ENCODE measurements at regions not wholly inside any gene's neighbourhood (a gene's known extent, or its start where the extent isn't known, plus 50 kb on each side); places are given as distances from the start of the nearest gene placed in this dataset.

DNA sequence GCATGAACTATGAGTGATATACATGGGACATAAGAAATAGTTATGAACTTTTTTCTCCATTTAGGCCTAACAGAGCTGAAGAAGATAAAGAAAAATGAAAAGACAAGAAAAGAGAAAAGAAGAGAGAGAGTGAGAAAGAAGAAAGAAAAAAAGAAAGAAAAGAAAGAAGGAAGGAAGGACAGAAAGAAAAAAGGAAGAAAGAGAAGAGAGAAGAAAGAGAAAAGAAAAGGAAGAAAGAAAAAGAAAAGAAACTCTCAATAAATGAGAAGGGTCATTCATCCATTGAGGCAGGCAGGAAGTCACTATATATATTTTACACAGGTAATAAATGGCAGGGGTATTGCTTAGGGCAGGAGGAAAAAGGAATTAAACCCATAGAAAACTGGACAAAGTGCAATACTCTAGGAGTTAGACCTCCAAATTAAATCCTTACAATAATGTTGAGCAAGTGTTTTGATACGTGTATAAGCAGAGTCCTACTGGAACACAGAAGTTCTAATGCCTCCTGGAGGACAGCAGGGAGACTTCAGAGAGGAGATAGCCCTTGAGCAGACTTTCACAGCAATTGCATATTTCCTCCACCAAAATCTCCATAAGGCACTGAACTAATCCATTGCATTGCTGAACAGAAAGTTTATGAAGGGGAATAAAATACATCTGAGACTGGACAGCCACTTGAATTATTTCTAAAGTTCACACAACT is 86.4 kb upstream of the TENT5A start:
- no peaks in the 10 kb centered on the region for H3K4me1 ChIP-seq (ENCODE audit: control insufficient read depth, insufficient read depth, low read length)
- H3K36me3 ChIP-seq (ENCODE audit: control insufficient read depth, insufficient read depth, low read length), result no peaks in the 10 kb centered on the region
- H3K9me3 ChIP-seq (ENCODE audit: control insufficient read depth, insufficient read depth, low read depth, low read length), result no peaks in the 10 kb centered on the region
- H3K27ac ChIP-seq (ENCODE audit: low read depth, low read length), result no peak overlapping the region
- no peaks in the 10 kb centered on the region for H3K27me3 ChIP-seq (ENCODE audit: control insufficient read depth, insufficient read depth, low read length)
- no peak overlapping the region for H3K9ac ChIP-seq (ENCODE audit: low read length)
- H3K4me3 ChIP-seq (ENCODE audit: low read depth, low read length), result no peak overlapping the region

DNA sequence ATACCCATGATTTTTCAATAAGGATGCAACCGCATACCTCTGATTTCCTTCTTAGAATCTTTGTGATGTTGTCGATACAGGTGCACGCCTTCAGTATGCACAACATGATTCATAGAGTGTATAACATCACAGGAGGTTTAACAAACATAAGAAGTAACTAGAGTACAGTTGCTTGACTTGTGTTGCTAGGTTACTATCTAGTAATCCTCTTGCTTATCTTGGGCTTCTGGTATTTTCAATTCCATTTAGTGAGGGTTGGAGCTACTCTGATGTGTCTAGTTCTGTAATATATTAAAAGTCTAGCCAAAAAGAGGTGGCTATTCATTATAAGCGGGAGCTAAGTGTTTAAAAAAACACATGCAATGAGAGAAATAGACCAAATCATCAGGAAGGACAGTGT is 85.5 kb upstream of the TENT5A start:
- H3K27ac ChIP-seq (ENCODE audit: low read depth, low read length), result no peak overlapping the region
- no peaks in the 10 kb centered on the region for H3K9me3 ChIP-seq (ENCODE audit: control insufficient read depth, insufficient read depth, low read depth, low read length)
- no peaks in the 10 kb centered on the region for H3K4me1 ChIP-seq (ENCODE audit: control insufficient read depth, insufficient read depth, low read length)
- H3K27me3 ChIP-seq (ENCODE audit: control insufficient read depth, insufficient read depth, low read length), result no peaks in the 10 kb centered on the region
- H3K36me3 ChIP-seq (ENCODE audit: control insufficient read depth, insufficient read depth, low read length), result no peaks in the 10 kb centered on the region
- H3K9ac ChIP-seq (ENCODE audit: low read length), result no peak overlapping the region
- no peak overlapping the region for H3K4me3 ChIP-seq (ENCODE audit: low read depth, low read length)

DNA sequence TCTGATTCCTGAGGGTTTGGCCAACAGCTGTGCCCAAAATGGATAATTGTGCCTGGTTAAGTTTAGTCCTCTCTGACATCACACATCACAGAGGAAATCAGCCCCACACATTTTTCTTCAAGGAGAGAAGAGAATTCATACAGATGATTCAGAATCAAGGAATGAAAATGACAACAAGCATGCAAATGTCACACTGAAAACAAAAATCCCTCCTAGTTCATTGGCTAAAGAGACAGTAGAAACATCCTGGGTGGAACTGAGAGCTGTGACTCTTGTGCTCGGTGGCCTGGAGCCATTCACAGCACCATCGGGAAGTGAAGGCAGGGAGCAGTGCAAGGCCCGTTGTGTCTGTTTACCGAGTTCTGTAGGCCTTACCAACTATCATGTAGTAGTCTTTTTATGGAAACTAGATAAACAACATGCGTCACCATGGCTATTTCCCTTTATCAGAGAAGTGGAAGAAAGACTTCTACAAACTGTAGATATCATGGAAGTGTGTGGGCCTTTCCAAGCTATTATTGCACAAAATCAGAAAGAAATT is 81.7 kb upstream of the TENT5A start:
- H3K9ac ChIP-seq (ENCODE audit: low read length), result no peak overlapping the region
- H3K4me3 ChIP-seq (ENCODE audit: low read depth, low read length), result no peak overlapping the region
- H3K27me3 ChIP-seq (ENCODE audit: control insufficient read depth, insufficient read depth, low read length), result no peaks in the 10 kb centered on the region
- no peak overlapping the region for H3K27ac ChIP-seq (ENCODE audit: low read depth, low read length)
- H3K9me3 ChIP-seq (ENCODE audit: control insufficient read depth, insufficient read depth, low read depth, low read length), result no peaks in the 10 kb centered on the region
- no peaks in the 10 kb centered on the region for H3K4me1 ChIP-seq (ENCODE audit: control insufficient read depth, insufficient read depth, low read length)
- no peaks in the 10 kb centered on the region for H3K36me3 ChIP-seq (ENCODE audit: control insufficient read depth, insufficient read depth, low read length)

DNA sequence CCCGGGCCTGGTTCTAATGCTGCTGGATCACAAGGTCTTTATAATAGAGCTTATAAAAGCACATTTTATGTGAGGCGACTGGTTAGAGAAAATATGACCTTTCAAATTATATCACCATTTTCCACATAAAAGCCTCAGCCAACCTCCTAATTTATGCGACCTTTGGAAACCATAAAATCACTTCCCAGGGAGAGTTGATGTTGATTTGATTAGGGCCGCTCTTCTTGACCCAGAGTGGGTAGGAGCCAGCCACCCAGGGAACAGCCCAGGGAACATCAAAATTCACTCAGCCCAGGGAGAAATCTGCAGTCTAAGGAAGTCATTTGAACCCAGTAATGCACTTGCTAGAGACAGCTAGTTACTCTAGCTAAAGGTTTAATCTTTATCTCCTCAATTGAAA is 79.8 kb upstream of the TENT5A start:
- Histone ChIP-seq H3K27ac (ENCODE audit: low read depth, low read length) (no peak overlapping the region), H3K9me3 (ENCODE audit: control insufficient read depth, insufficient read depth, low read depth, low read length) (no peaks in the 10 kb centered on the region), H3K36me3 (ENCODE audit: control insufficient read depth, insufficient read depth, low read length) (no peaks in the 10 kb centered on the region), H3K27me3 (ENCODE audit: control insufficient read depth, insufficient read depth, low read length) (no peaks in the 10 kb centered on the region), H3K4me1 (ENCODE audit: control insufficient read depth, insufficient read depth, low read length) (no peaks in the 10 kb centered on the region), H3K4me3 (ENCODE audit: low read depth, low read length) (no peak overlapping the region), H3K9ac (ENCODE audit: low read length) (no peak overlapping the region)

DNA sequence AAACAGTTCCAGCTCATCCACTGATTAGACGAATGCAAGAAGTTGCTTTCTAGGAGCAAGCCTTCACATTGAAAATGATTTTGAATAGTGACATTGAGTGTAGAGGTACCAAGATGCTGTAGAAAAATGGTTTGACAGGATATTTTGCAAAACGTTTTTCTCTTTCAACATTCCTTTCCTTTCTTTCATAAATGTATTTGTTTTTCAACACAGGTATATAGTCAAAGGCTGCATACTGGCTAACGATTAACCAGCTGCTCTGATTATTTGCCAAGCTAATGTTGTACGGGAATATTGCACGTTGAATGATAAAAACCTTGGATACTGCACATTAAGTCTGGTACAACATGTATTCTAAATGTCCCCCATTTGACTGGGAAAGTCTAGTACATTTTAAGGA is 78.8 kb upstream of the TENT5A start:
- Histone ChIP-seq H3K4me3 (ENCODE audit: low read depth, low read length) (no peak overlapping the region), H3K27me3 (ENCODE audit: control insufficient read depth, insufficient read depth, low read length) (no peaks in the 10 kb centered on the region), H3K4me1 (ENCODE audit: control insufficient read depth, insufficient read depth, low read length) (no peaks in the 10 kb centered on the region), H3K9me3 (ENCODE audit: control insufficient read depth, insufficient read depth, low read depth, low read length) (no peaks in the 10 kb centered on the region), H3K36me3 (ENCODE audit: control insufficient read depth, insufficient read depth, low read length) (no peaks in the 10 kb centered on the region), H3K27ac (ENCODE audit: low read depth, low read length) (no peak overlapping the region), H3K9ac (ENCODE audit: low read length) (no peak overlapping the region)

DNA sequence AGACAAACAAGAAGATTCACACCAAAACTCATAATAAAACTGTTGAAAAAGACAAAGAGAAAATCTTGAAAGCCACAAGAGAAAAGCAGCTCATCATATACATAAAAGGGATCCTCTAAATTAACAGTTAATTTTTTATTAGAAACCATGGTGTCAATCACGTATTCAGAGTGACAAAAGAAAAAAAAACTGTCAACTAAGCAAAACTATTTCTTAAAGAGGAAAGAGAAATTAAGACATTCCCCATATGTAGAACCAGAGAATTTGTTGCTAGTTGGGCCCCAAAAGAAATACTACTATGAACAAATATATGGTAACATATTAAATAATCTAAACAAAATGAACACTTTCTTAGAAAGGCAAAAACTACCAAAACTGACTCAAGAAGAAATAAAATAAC is 74.3 kb upstream of the TENT5A start:
- Histone ChIP-seq H3K4me1 (ENCODE audit: control insufficient read depth, insufficient read depth, low read length) (no peaks in the 10 kb centered on the region), H3K27ac (ENCODE audit: low read depth, low read length) (no peak overlapping the region), H3K9me3 (ENCODE audit: control insufficient read depth, insufficient read depth, low read depth, low read length) (no peaks in the 10 kb centered on the region)

DNA sequence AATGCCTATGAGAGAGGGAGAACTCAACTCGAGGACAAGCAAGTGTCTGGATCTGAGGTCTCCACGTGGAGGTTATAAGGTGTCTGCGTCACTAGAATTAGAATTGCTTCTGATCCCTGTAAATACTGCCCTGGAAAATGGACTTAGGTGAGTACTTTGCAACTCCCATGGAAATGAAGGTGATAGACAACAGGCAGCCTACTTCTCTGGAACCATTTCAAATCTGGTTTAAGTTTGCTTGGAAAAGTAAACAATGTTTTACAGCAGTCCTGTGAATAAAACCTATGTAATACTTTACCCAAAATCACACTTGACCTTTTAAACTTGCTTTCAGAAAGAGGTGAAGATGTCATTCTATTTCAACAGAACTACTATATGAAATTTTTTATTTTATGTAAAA is 70.1 kb upstream of the TENT5A start:
- no peak overlapping the region for H3K27ac ChIP-seq (ENCODE audit: low read depth, low read length)
- no peak overlapping the region for H3K9ac ChIP-seq (ENCODE audit: low read length)
- H3K4me1 ChIP-seq (ENCODE audit: control insufficient read depth, insufficient read depth, low read length), result no peaks in the 10 kb centered on the region
- no peaks in the 10 kb centered on the region for H3K36me3 ChIP-seq (ENCODE audit: control insufficient read depth, insufficient read depth, low read length)
- no peak overlapping the region for H3K4me3 ChIP-seq (ENCODE audit: low read depth, low read length)
- H3K9me3 ChIP-seq (ENCODE audit: control insufficient read depth, insufficient read depth, low read depth, low read length), result no peaks in the 10 kb centered on the region
- H3K27me3 ChIP-seq (ENCODE audit: control insufficient read depth, insufficient read depth, low read length), result no peaks in the 10 kb centered on the region

More for the DNA sequence above, 74.3 kb upstream of the TENT5A start:
- Histone ChIP-seq H3K9ac (ENCODE audit: low read length) (no peak overlapping the region), H3K27me3 (ENCODE audit: control insufficient read depth, insufficient read depth, low read length) (no peaks in the 10 kb centered on the region), H3K4me3 (ENCODE audit: low read depth, low read length) (no peak overlapping the region), H3K36me3 (ENCODE audit: control insufficient read depth, insufficient read depth, low read length) (no peaks in the 10 kb centered on the region)

DNA sequence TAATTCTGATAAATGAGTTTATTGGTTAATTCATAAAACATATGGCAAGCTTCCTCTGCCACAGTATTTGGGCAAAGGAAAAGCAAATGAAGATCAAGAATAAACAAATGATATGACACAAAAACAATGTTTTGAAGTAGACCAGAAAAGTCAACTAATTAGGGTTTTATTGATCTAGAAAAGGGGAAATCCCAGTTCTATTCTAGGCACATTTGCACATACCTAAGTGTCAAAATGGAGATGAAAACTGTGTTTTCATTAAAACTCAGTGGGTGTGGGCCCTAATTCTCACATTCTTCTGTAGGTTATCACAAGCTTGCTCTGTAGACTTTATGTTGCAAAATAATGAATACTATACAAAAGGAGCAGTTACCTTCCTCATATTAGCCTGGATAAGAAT is 69.0 kb upstream of the TENT5A start:
- H3K9ac ChIP-seq (ENCODE audit: low read length), result no peak overlapping the region
- no peak overlapping the region for H3K4me3 ChIP-seq (ENCODE audit: low read depth, low read length)
- no peaks in the 10 kb centered on the region for H3K36me3 ChIP-seq (ENCODE audit: control insufficient read depth, insufficient read depth, low read length)
- no peaks in the 10 kb centered on the region for H3K4me1 ChIP-seq (ENCODE audit: control insufficient read depth, insufficient read depth, low read length)
- H3K27ac ChIP-seq (ENCODE audit: low read depth, low read length), result no peak overlapping the region
- H3K27me3 ChIP-seq (ENCODE audit: control insufficient read depth, insufficient read depth, low read length), result no peaks in the 10 kb centered on the region
- H3K9me3 ChIP-seq (ENCODE audit: control insufficient read depth, insufficient read depth, low read depth, low read length), result no peaks in the 10 kb centered on the region

DNA sequence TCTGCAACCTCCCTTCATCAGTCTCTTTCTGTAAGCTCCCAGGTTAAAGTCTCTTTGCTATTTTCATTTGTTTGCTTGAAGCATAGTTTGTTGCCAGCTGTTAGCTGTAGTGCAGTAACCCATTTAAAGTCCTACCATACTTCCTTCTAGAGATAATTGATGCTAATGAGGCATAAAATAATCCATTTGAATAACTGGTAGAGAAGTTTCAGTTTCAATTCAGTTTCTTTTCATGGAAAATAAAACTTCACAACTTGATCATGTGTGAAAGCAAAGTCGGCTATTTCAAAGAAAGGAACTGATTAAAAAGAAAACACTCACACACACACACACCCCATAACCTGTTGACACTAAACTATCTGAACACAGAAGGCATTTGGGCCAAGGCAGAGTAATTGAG is 68.5 kb upstream of the TENT5A start:
- H3K4me3 ChIP-seq (ENCODE audit: low read depth, low read length), result no peak overlapping the region
- no peaks in the 10 kb centered on the region for H3K27me3 ChIP-seq (ENCODE audit: control insufficient read depth, insufficient read depth, low read length)
- H3K36me3 ChIP-seq (ENCODE audit: control insufficient read depth, insufficient read depth, low read length), result no peaks in the 10 kb centered on the region
- no peak overlapping the region for H3K9ac ChIP-seq (ENCODE audit: low read length)
- H3K27ac ChIP-seq (ENCODE audit: low read depth, low read length), result no peak overlapping the region
- H3K4me1 ChIP-seq (ENCODE audit: control insufficient read depth, insufficient read depth, low read length), result no peaks in the 10 kb centered on the region
- H3K9me3 ChIP-seq (ENCODE audit: control insufficient read depth, insufficient read depth, low read depth, low read length), result no peaks in the 10 kb centered on the region

DNA sequence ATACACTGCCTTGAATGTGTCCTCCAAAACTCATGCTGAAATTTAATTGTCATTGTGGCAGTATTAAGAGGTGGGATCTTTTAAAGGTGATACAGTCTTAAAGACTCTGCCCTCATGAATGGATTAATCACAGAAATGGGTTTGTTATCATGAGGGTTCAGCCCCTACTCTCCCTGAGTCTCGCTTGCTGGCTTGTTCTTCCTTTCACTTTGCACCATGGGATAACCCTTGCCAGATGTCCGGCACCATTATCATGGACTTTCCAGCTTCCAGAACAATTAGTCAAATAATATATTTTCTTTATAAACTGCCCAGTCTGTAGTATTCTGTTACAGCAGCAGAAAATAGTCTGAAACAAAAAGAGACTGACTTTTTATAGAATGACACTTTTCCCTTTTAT is 67.9 kb upstream of the TENT5A start:
- Histone ChIP-seq H3K4me1 (ENCODE audit: control insufficient read depth, insufficient read depth, low read length) (no peaks in the 10 kb centered on the region), H3K9me3 (ENCODE audit: control insufficient read depth, insufficient read depth, low read depth, low read length) (no peaks in the 10 kb centered on the region), H3K27ac (ENCODE audit: low read depth, low read length) (no peak overlapping the region), H3K4me3 (ENCODE audit: low read depth, low read length) (no peak overlapping the region), H3K27me3 (ENCODE audit: control insufficient read depth, insufficient read depth, low read length) (no peaks in the 10 kb centered on the region), H3K36me3 (ENCODE audit: control insufficient read depth, insufficient read depth, low read length) (no peaks in the 10 kb centered on the region), H3K9ac (ENCODE audit: low read length) (no peak overlapping the region)

DNA sequence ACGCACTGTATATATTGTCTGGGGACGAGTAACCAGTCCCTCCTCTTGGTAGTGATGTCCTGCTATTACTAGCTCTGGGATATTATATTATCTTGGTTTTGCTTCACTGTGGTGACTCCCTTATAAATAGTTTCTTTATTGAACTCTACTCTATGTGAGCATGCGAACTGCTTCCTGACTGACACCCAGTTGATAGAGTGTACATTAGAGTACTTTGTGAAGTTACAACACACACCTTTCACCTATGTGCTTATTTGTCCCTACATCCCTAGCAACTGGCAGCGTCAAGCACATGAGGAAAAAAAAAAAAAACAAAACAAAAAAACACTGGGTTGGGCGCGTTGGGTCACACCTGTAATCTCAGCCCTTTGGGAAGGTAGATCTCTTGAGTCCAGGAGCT is 67.3 kb upstream of the TENT5A start:
- H3K27ac ChIP-seq (ENCODE audit: low read depth, low read length), result no peak overlapping the region
- H3K4me1 ChIP-seq (ENCODE audit: control insufficient read depth, insufficient read depth, low read length), result no peaks in the 10 kb centered on the region
- H3K9me3 ChIP-seq (ENCODE audit: control insufficient read depth, insufficient read depth, low read depth, low read length), result no peaks in the 10 kb centered on the region
- no peaks in the 10 kb centered on the region for H3K36me3 ChIP-seq (ENCODE audit: control insufficient read depth, insufficient read depth, low read length)
- no peaks in the 10 kb centered on the region for H3K27me3 ChIP-seq (ENCODE audit: control insufficient read depth, insufficient read depth, low read length)
- H3K4me3 ChIP-seq (ENCODE audit: low read depth, low read length), result no peak overlapping the region
- no peak overlapping the region for H3K9ac ChIP-seq (ENCODE audit: low read length)
